GM23338 (cell line): ENCODE measurements at regions not wholly inside any gene's neighbourhood (a gene's known extent, or its start where the extent isn't known, plus 50 kb on each side); places are given as distances from the start of the nearest gene placed in this dataset.

ENCODE experiments used
- ATAC-seq: fragments of 200-7000 bp; cut with Tn5 transposase; 3 replicates; pipeline ENCODE4 v1.9.1; 2020
- DNase-seq: peaks from one replicate; pipeline ENCODE4 v3.0.0-alpha.2; 2015; ENCODE audit warnings: low spot score
- H2AFZ ChIP-seq: fragments of 200-600 bp; sonication (generic); 2 replicates; pipeline ENCODE4 v1.8.0; 2016; ENCODE audit warnings: antibody characterized with exemption, mild to moderate bottlenecking, moderate library complexity
- H3F3A ChIP-seq: fragments of 200-600 bp; sonication (generic); replicated peaks from 2 replicates; pipeline ENCODE4 v1.8.0; 2017; ENCODE audit warnings: antibody characterized with exemption, mixed run types, low read depth
- H3K27ac ChIP-seq: fragments of 200-600 bp; sonication (generic); 2 replicates; pipeline ENCODE4 v1.6.1; 2016; ENCODE audit warnings: low read depth
- H3K27me3 ChIP-seq: fragments of 200-600 bp; sonication (generic); 2 replicates; pipeline ENCODE4 v1.8.0; 2016; ENCODE audit warnings: mild to moderate bottlenecking, mixed run types, moderate library complexity; ENCODE audit not compliant: insufficient read depth
- H3K36me3 ChIP-seq: fragments of 200-600 bp; sonication (generic); 2 replicates; pipeline ENCODE4 v1.8.0; 2016; ENCODE audit warnings: mild to moderate bottlenecking; ENCODE audit not compliant: insufficient read depth
- H3K4me1 ChIP-seq: fragments of 200-600 bp; sonication (generic); 2 replicates; pipeline ENCODE4 v1.8.0; 2016; ENCODE audit warnings: mild to moderate bottlenecking, moderate library complexity; ENCODE audit not compliant: insufficient read depth
- H3K4me2 ChIP-seq: fragments of 200-600 bp; sonication (generic); 2 replicates; pipeline ENCODE4 v1.7.1; 2017; ENCODE audit warnings: mixed run types
- H3K4me3 ChIP-seq: fragments of 200-600 bp; sonication (generic); 2 replicates; pipeline ENCODE4 v1.6.1; 2016; ENCODE audit warnings: mixed run types
- H3K79me2 ChIP-seq: fragments of 200-600 bp; sonication (generic); replicated peaks from 2 replicates; pipeline ENCODE4 v1.8.0; 2017; ENCODE audit warnings: mild to moderate bottlenecking; ENCODE audit not compliant: insufficient read depth
- H3K9me2 ChIP-seq: fragments of 200-600 bp; sonication (generic); 2 replicates; pipeline ENCODE4 v1.8.0; 2017; ENCODE audit not compliant: insufficient read depth
- H4K20me1 ChIP-seq: fragments of 200-600 bp; sonication (generic); replicated peaks from 2 replicates; pipeline ENCODE4 v1.8.0; 2017; ENCODE audit warnings: mild to moderate bottlenecking; ENCODE audit not compliant: insufficient read depth
- H3K27ac Mint-ChIP-seq: 2 replicates; pipeline ENCODE4 v1.8.0; 2020; ENCODE audit warnings: inconsistent platforms, mild to moderate bottlenecking, moderate library complexity, mixed read lengths
- H3K27me3 Mint-ChIP-seq: 3 replicates; pipeline ENCODE4 v1.8.0; 2022; ENCODE audit warnings: low read depth, mild to moderate bottlenecking, moderate library complexity, mixed read lengths, inconsistent platforms; ENCODE audit not compliant: insufficient read depth, poor library complexity
- H3K36me3 Mint-ChIP-seq: 3 replicates; pipeline ENCODE4 v1.8.0; 2021; ENCODE audit warnings: low read depth, mild to moderate bottlenecking, inconsistent platforms, moderate library complexity, mixed read lengths
- H3K4me1 Mint-ChIP-seq: 3 replicates; pipeline ENCODE4 v1.8.0; 2020; ENCODE audit warnings: mild to moderate bottlenecking, inconsistent platforms, mixed read lengths
- H3K4me3 Mint-ChIP-seq: 3 replicates; pipeline ENCODE4 v1.8.0; 2021; ENCODE audit warnings: moderate library complexity, mild to moderate bottlenecking, inconsistent platforms, mixed read lengths
- H3K9me3 Mint-ChIP-seq: 3 replicates; pipeline ENCODE4 v1.8.0; 2020; ENCODE audit warnings: moderate library complexity, mild to moderate bottlenecking, inconsistent platforms, mixed read lengths
- CREB1 ChIP-seq: fragments of 250-450 bp; sonication (Bioruptor Pico); IDR thresholded peaks from 2 replicates; pipeline ENCODE4 v1.5.0; 2020; ENCODE audit warnings: low read depth, mild to moderate bottlenecking, moderate library complexity
- CTCF ChIP-seq, 2 experiments: fragments of 200-600 bp in 1 of 2; sonication (generic) in 1 of 2; conservative IDR thresholded peaks; 2 replicates each; pipeline versions ENCODE4 v1.5.1 to v1.6.1; 2016 to 2017; ENCODE audit warnings: antibody characterized with exemption in 2 of 2, low read depth in 2 of 2, mild to moderate bottlenecking in 2 of 2, moderate library complexity in 1 of 2
- ETS1 ChIP-seq: IDR thresholded peaks from 2 replicates; pipeline ENCODE4 v1.6.1; 2016; ENCODE audit warnings: antibody characterized with exemption
- EZH2 ChIP-seq: fragments of 200-600 bp; sonication (generic); IDR thresholded peaks from one replicate; pipeline ENCODE4 v1.8.0; 2017; ENCODE audit warnings: antibody characterized with exemption, mild to moderate bottlenecking, low read depth; ENCODE audit not compliant: unreplicated experiment
- EZH2phosphoT487 ChIP-seq: fragments of 200-600 bp; sonication (generic); IDR thresholded peaks from one replicate; pipeline ENCODE4 v1.8.1; 2018; ENCODE audit warnings: antibody characterized with exemption; ENCODE audit not compliant: unreplicated experiment
- JUNB ChIP-seq: IDR thresholded peaks from one replicate; pipeline ENCODE4 v1.6.1; 2016; ENCODE audit warnings: antibody characterized with exemption; ENCODE audit not compliant: unreplicated experiment
- NANOG ChIP-seq: IDR thresholded peaks from 2 replicates; pipeline ENCODE4 v1.6.1; 2016; ENCODE audit warnings: antibody characterized with exemption, borderline replicate concordance
- POLR2AphosphoS5 ChIP-seq: IDR thresholded peaks from 2 replicates; pipeline ENCODE4 v1.6.1; 2016; ENCODE audit warnings: antibody characterized with exemption, low read depth
- REST ChIP-seq: IDR thresholded peaks from one replicate; pipeline ENCODE4 v1.6.1; 2018; ENCODE audit warnings: antibody characterized with exemption; ENCODE audit not compliant: unreplicated experiment
- STAT1 ChIP-seq: IDR thresholded peaks from one replicate; pipeline ENCODE4 v1.6.1; 2016; ENCODE audit warnings: antibody characterized with exemption; ENCODE audit not compliant: unreplicated experiment
- ZNF114 ChIP-seq: fragments of 250-450 bp; sonication (Bioruptor Pico); IDR thresholded peaks from 2 replicates; pipeline ENCODE4 v1.5.0; 2020; ENCODE audit warnings: mild to moderate bottlenecking, moderate library complexity
- ZNF331 ChIP-seq: fragments of 250-450 bp; sonication (Bioruptor Pico); IDR thresholded peaks from 2 replicates; pipeline ENCODE4 v1.5.0; 2020; ENCODE audit warnings: low read depth, mild to moderate bottlenecking, moderate library complexity
- ZNF462 ChIP-seq: fragments of 250-450 bp; sonication (Bioruptor Pico); IDR thresholded peaks from 2 replicates; pipeline ENCODE4 v1.5.0; 2020; ENCODE audit warnings: mild to moderate bottlenecking, moderate library complexity

- no peaks in the 10 kb centered on the region for H3K4me1 ChIP-seq
- H2AFZ ChIP-seq: peak overlapping the region; percentile 82; the same call in 1 of the 2 replicates
- no peak for DNase-seq
- H3K4me3 ChIP-seq: no peak overlapping the region
- no peak overlapping the region for H3K4me3 Mint-ChIP-seq
- H3K27ac Mint-ChIP-seq: no peak overlapping the region
- H3K27ac ChIP-seq: no peak overlapping the region
- H3K4me1 Mint-ChIP-seq: no peaks in the 10 kb centered on the region
- TF ChIP-seq ETS1 (no peak), NANOG (no peak), ZNF114 (CRISPR knock-in tag) (no peak), POLR2AphosphoS5 (no peak), CREB1 (no peak), REST (no peak), JUNB (no peak), CTCF (conservative IDR thresholded peaks at IDR 0.05; ENCODE audit: low read depth in 2 of 2) (no peak), ZNF462 (no peak), EZH2phosphoT487 (no peak), EZH2 (no peak), ZNF331 (CRISPR knock-in tag) (no peak), STAT1 (no peak)
- H3K27me3 ChIP-seq: no peaks in the 10 kb centered on the region
- no peaks in the 10 kb centered on the region for H3F3A ChIP-seq
- no peaks in the 10 kb centered on the region for H3K27me3 Mint-ChIP-seq
- no peaks in the 10 kb centered on the region for H4K20me1 ChIP-seq
- H3K4me2 ChIP-seq: no peak overlapping the region
- no peaks in the 10 kb centered on the region for H3K9me2 ChIP-seq
- H3K9me3 Mint-ChIP-seq: no peaks in the 10 kb centered on the region
- no peaks in the 10 kb centered on the region for H3K36me3 Mint-ChIP-seq
- ATAC-seq: no peak
- no peaks in the 10 kb centered on the region for H3K36me3 ChIP-seq
- no peaks in the 10 kb centered on the region for H3K79me2 ChIP-seq
These were observed 114.3 kb upstream of the CDH18 start for GRCh38 chr5:20102293-20102692.
